ENCODE measurements at regions not wholly inside any gene's neighbourhood (a gene's known extent, or its start where the extent isn't known, plus 50 kb on each side); places are given as distances from the start of the nearest gene placed in this dataset.

GRCh38 chr15:47473106-47473725 lies 244.1 kb upstream of the SEMA6D start:
- Histone ChIP-seq H3K56ac (ENCODE audit: insufficient read length, low read depth, low read length) (no peak overlapping the region), H2BK5ac (ENCODE audit: insufficient read length, low read length) (no peak overlapping the region), H2AFZ (ENCODE audit: low read length) (no peak overlapping the region), H3K18ac (ENCODE audit: insufficient read length, low read depth, low read length) (no peak overlapping the region), H3K27me3 (ENCODE audit: insufficient read depth, low read length) (no peaks in the 10 kb centered on the region), H4K5ac (ENCODE audit: insufficient read length, low read depth, low read length) (no peak overlapping the region), H2BK20ac (ENCODE audit: low read depth, low read length, poor library complexity, severe bottlenecking) (no peak overlapping the region), H3K9ac (ENCODE audit: extremely low read depth, insufficient read length, low read length) (no peak overlapping the region), H2BK120ac (ENCODE audit: low read depth, low read length, poor library complexity, severe bottlenecking) (no peak overlapping the region), H3K23ac (ENCODE audit: insufficient read length, low read depth, low read length) (no peak overlapping the region), H2AK5ac (ENCODE audit: insufficient read length, low read length) (no peak overlapping the region), H3K4ac (ENCODE audit: low read depth, low read length) (no peak overlapping the region), H3K4me2 (ENCODE audit: insufficient read depth, insufficient read length, low read length) (no peak overlapping the region), H4K20me1 (ENCODE audit: control insufficient read depth, insufficient read depth, insufficient read length) (no peaks in the 10 kb centered on the region), H3T11ph (ENCODE audit: low read length) (no peak overlapping the region), H3K23me2 (ENCODE audit: insufficient read length, low read depth, low read length, poor library complexity, severe bottlenecking) (no peaks in the 10 kb centered on the region), H3K79me1 (ENCODE audit: insufficient read depth, low read depth, low read length, poor library complexity, severe bottlenecking) (no peaks in the 10 kb centered on the region), H3K27ac (ENCODE audit: insufficient read length, low read depth, low read length) (no peak overlapping the region), H4K8ac (replicated peaks; ENCODE audit: insufficient read length, low read depth, low read length) (no peak overlapping the region), H3K79me2 (ENCODE audit: insufficient read depth, low read length) (no peaks in the 10 kb centered on the region), H3K9me3 (ENCODE audit: control insufficient read depth, low read depth, low read length) (no peaks in the 10 kb centered on the region), H3K4me1 (ENCODE audit: insufficient read depth, low read length) (no peaks in the 10 kb centered on the region), H2BK12ac (ENCODE audit: insufficient read length, low read depth, low read length) (no peak overlapping the region), H4K91ac (ENCODE audit: insufficient read length, low read depth, low read length) (no peak overlapping the region), H3K14ac (ENCODE audit: insufficient read depth, low read length) (no peak overlapping the region), H2BK15ac (ENCODE audit: low read depth, low read length) (no peak overlapping the region)
- H3K9me3 Mint-ChIP-seq: peaks cover 2% of the 10 kb centered on the region in 2 experiments; a peak in 3 of 5 replicates
- H3K27me3 Mint-ChIP-seq (ENCODE audit: low read depth): no peaks in the 10 kb centered on the region
- no peak for TF ChIP-seq CTCF (conservative IDR thresholded peaks at IDR 0.05)
- no peaks in the 10 kb centered on the region for H3K36me3 Mint-ChIP-seq (ENCODE audit: insufficient read depth in 1 of 3, low read depth in 3 of 3)
- peaks cover 7 to 9% of the 10 kb centered on the region in 2 experiments for H3K4me1 Mint-ChIP-seq
- H3K27ac Mint-ChIP-seq: no peak overlapping the region
- DNase-seq: no peak
- H3K4me3 Mint-ChIP-seq: no peak overlapping the region
- WGBS (ENCODE audit: extremely low coverage, insufficient read length, low lambda C conversion rate): no CpG with 5 or more reads among the region's 6 CpGs

Measured in H9 (cell line).